ENCODE measurements at regions not wholly inside any gene's neighbourhood (a gene's known extent, or its start where the extent isn't known, plus 50 kb on each side); places are given as distances from the start of the nearest gene placed in this dataset.

- TF ChIP-seq POLR2A (IDR thresholded peaks at IDR 0.05) (no peak), CTCF (IDR thresholded peaks at IDR 0.05) (no peak), POLR2AphosphoS5 (IDR thresholded peaks at IDR 0.05; ENCODE audit: insufficient read depth in 1 of 2, low read depth in 1 of 2) (no peak)
Measured at GRCh38 chr7:137135654-137136350, 207.7 kb downstream of the PTN start.
